Upper lobe of left lung (tissue), 6 donors: ENCODE measurements at regions not wholly inside any gene's neighbourhood (a gene's known extent, or its start where the extent isn't known, plus 50 kb on each side); places are given as distances from the start of the nearest gene placed in this dataset.

Experiments
- ATAC-seq, 2 donors: fragments of 200-7000 bp; cut with Tn5 transposase; one replicate each; pipeline ENCODE4 v1.9.1; 2022; ENCODE audit warnings: mild to moderate bottlenecking in 2 of 2, moderate library complexity in 2 of 2; ENCODE audit not compliant: low FRiP score in 2 of 2
- DNase-seq, 2 donors: peaks; one replicate each; pipeline ENCODE4 v3.0.0-alpha.2; 2019 to 2020
- H3K27ac ChIP-seq, 4 donors: fragments of 200-600 bp; sonication (generic); one replicate each; pipeline ENCODE4 v1.5.1; 2016 to 2019
- H3K27me3 ChIP-seq, 4 donors: fragments of 200-600 bp; sonication (generic); one replicate each; pipeline ENCODE4 v1.5.1; 2017 to 2019
- H3K36me3 ChIP-seq, 4 donors: fragments of 200-600 bp; sonication (generic); one replicate each; pipeline ENCODE4 v1.5.1; 2016 to 2019
- H3K4me1 ChIP-seq, 4 donors: fragments of 200-600 bp; sonication (generic); one replicate each; pipeline ENCODE4 v1.5.1; 2018 to 2019
- H3K4me3 ChIP-seq, 4 donors: fragments of 200-600 bp; sonication (generic); one replicate each; pipeline ENCODE4 v1.5.1; 2017 to 2019; ENCODE audit warnings: mild to moderate bottlenecking in 2 of 4, moderate library complexity in 1 of 4
- H3K9me3 ChIP-seq, 4 donors: fragments of 200-600 bp; sonication (generic); one replicate each; pipeline ENCODE4 v1.5.1; 2018 to 2019
- CTCF ChIP-seq, 6 experiments: fragments of 450-650 bp in 4 of 6; fragments of 200-600 bp in 2 of 6; sonication (generic) in 2 of 6; IDR thresholded peaks; one replicate each; pipeline ENCODE4 v1.5.1; 2016 to 2019; ENCODE audit warnings: antibody characterized with exemption in 6 of 6
- EP300 ChIP-seq, 4 donors: sonication (generic); formaldehyde crosslinking; IDR thresholded peaks; one replicate each; pipeline ENCODE4 v1.5.1; 2017; ENCODE audit warnings: antibody characterized with exemption in 4 of 4, control low read depth in 2 of 4
- POLR2A ChIP-seq, 4 donors: fragments of 450-650 bp; IDR thresholded peaks; one replicate each; pipeline ENCODE4 v1.5.1; 2016 to 2017; ENCODE audit warnings: antibody characterized with exemption in 4 of 4, mild to moderate bottlenecking in 2 of 4
- POLR2AphosphoS5 ChIP-seq, 2 donors: sonication (generic); formaldehyde crosslinking; IDR thresholded peaks; one replicate each; pipeline ENCODE4 v1.5.1; 2017; ENCODE audit warnings: antibody characterized with exemption in 2 of 2
- WGBS, 2 donors: methylation state at CpG; one replicate each; pipeline ENCODE4 v1.1.5; 2017 to 2018; 5-methylcytosine and 5-hydroxymethylcytosine counted together
- donor health status: DM: no; HTN: no; CAD: no; lungs with moderate emphysema.
- donor health status: DM: no; HTN: yes; CAD: no; lungs with severe emphysema.

GRCh38 chr2:235201756-235202155 is 249.9 kb downstream of the SH3BP4 start:
- Histone ChIP-seq H3K36me3 (no peaks in the 10 kb centered on the region), H3K4me1 (no peaks in the 10 kb centered on the region), H3K4me3 (no peak overlapping the region), H3K27me3 (no peaks in the 10 kb centered on the region), H3K9me3 (no peaks in the 10 kb centered on the region), H3K27ac (no peak overlapping the region)
- TF ChIP-seq POLR2AphosphoS5 (IDR thresholded peaks at IDR 0.05) = no peak
- TF ChIP-seq EP300 (IDR thresholded peaks at IDR 0.05) = no peak
- TF ChIP-seq CTCF (IDR thresholded peaks at IDR 0.05) = no peak
- TF ChIP-seq POLR2A (IDR thresholded peaks at IDR 0.05) = no peak
- WGBS, 2 donors = 78 to 82% methylated on average over 9 to 12 of the region's 12 CpGs
- ATAC-seq (no peak), DNase-seq (no peak)

- 90 to 93% methylated on average over 5 of the region's 5 CpGs for WGBS, 2 donors
- DNase-seq = no peak
- ATAC-seq = peak in 1 of 2 donors; percentile 53
These were observed 253.1 kb downstream of the SH3BP4 start for GRCh38 chr2:235204948-235205347.

GRCh38 chr2:235206399-235206798 is 254.6 kb downstream of the SH3BP4 start:
- 83 to 84% methylated on average over 6 to 10 of the region's 10 CpGs for WGBS, 2 donors
- Histone ChIP-seq H3K27me3 (no peaks in the 10 kb centered on the region), H3K36me3 (no peaks in the 10 kb centered on the region), H3K4me3 (no peak overlapping the region), H3K27ac (no peak overlapping the region), H3K4me1 (no peaks in the 10 kb centered on the region), H3K9me3 (no peaks in the 10 kb centered on the region)
- ATAC-seq = no peak
- TF ChIP-seq CTCF (IDR thresholded peaks at IDR 0.05) (no peak), POLR2A (IDR thresholded peaks at IDR 0.05) (no peak), POLR2AphosphoS5 (IDR thresholded peaks at IDR 0.05) (no peak), EP300 (IDR thresholded peaks at IDR 0.05) (no peak)
- no peak for DNase-seq

More at GRCh38 chr2:235204948-235205347, 253.1 kb downstream of the SH3BP4 start:
- Histone ChIP-seq H3K27ac (no peak overlapping the region), H3K4me3 (no peak overlapping the region), H3K36me3 (no peaks in the 10 kb centered on the region), H3K4me1 (no peaks in the 10 kb centered on the region), H3K9me3 (no peaks in the 10 kb centered on the region), H3K27me3 (no peaks in the 10 kb centered on the region)
- TF ChIP-seq POLR2A (IDR thresholded peaks at IDR 0.05) = no peak
- TF ChIP-seq CTCF (IDR thresholded peaks at IDR 0.05) = no peak
- no peak for TF ChIP-seq EP300 (IDR thresholded peaks at IDR 0.05)
- TF ChIP-seq POLR2AphosphoS5 (IDR thresholded peaks at IDR 0.05) = no peak

- Histone ChIP-seq H3K4me1 (no peaks in the 10 kb centered on the region), H3K4me3 (no peak overlapping the region), H3K27ac (no peak overlapping the region), H3K36me3 (no peaks in the 10 kb centered on the region), H3K27me3 (no peaks in the 10 kb centered on the region), H3K9me3 (no peaks in the 10 kb centered on the region)
- WGBS, 2 donors = 59 to 75% methylated on average over 5 of the region's 5 CpGs
- DNase-seq = no peak
- no peak for TF ChIP-seq EP300 (IDR thresholded peaks at IDR 0.05)
- TF ChIP-seq POLR2AphosphoS5 (IDR thresholded peaks at IDR 0.05) = no peak
- no peak for TF ChIP-seq CTCF (IDR thresholded peaks at IDR 0.05)
- TF ChIP-seq POLR2A (IDR thresholded peaks at IDR 0.05) = no peak
- no peak for ATAC-seq
These were observed 255.3 kb downstream of the SH3BP4 start for GRCh38 chr2:235206980-235207579.

DNA sequence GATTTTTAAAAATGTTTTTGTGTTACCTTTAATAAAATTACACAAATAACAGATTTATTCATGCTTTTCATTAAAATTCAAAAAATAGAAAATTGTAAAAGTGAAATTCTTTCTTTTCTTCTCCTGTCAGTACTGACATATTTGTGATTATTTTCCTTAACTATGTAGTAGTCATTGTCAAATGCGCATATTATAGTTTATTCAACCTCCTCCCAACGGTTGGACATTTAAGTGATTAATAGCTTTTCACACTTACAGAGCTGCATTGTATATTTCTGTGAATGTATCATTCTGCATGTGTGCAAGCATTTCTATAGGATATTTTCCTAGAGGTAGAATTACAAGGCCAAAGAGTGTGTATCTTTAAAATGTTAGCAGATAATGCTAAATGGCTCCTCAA is 259.2 kb downstream of the SH3BP4 start:
- H3K36me3 ChIP-seq = no peaks in the 10 kb centered on the region
- H3K4me3 ChIP-seq = no peak overlapping the region
- H3K4me1 ChIP-seq = no peaks in the 10 kb centered on the region
- no peaks in the 10 kb centered on the region for H3K27me3 ChIP-seq
- no peak for TF ChIP-seq CTCF (IDR thresholded peaks at IDR 0.05)
- TF ChIP-seq POLR2A (IDR thresholded peaks at IDR 0.05) = no peak
- no peak for TF ChIP-seq POLR2AphosphoS5 (IDR thresholded peaks at IDR 0.05)
- no peak for TF ChIP-seq EP300 (IDR thresholded peaks at IDR 0.05)
- ATAC-seq (no peak), DNase-seq (no peak)
- no peaks in the 10 kb centered on the region for H3K9me3 ChIP-seq
- WGBS, 2 donors = 30 to 34% methylated on average over 2 of the region's 2 CpGs
- H3K27ac ChIP-seq = no peak overlapping the region
